GM12875 (cell line): ENCODE measurements at regions not wholly inside any gene's neighbourhood (a gene's known extent, or its start where the extent isn't known, plus 50 kb on each side); places are given as distances from the start of the nearest gene placed in this dataset.
"Not testable (repeated sequence)": the region's sequence is repeated elsewhere in the genome, so short reads cannot be mapped to it uniquely, and the experiment has no call there.

Experiments
- H3K4me3 ChIP-seq: one replicate; pipeline ENCODE4 v1.5.1; 2011; ENCODE audit warnings: low read depth, low read length, control low read depth
- TF ChIP-seq, protein P1 (sequence below): IDR thresholded peaks from 2 replicates; pipeline ENCODE4 v1.5.1; 2011; ENCODE audit warnings: low read depth, mild to moderate bottlenecking, control low read depth, inconsistent platforms, low read length, moderate library complexity, borderline replicate concordance; ENCODE audit not compliant: insufficient read depth

GRCh38 chr13:110045919-110046318 is 259.5 kb upstream of the IRS2 start:
- no peak overlapping the region for H3K4me3 ChIP-seq
- TF ChIP-seq, protein P1, sequence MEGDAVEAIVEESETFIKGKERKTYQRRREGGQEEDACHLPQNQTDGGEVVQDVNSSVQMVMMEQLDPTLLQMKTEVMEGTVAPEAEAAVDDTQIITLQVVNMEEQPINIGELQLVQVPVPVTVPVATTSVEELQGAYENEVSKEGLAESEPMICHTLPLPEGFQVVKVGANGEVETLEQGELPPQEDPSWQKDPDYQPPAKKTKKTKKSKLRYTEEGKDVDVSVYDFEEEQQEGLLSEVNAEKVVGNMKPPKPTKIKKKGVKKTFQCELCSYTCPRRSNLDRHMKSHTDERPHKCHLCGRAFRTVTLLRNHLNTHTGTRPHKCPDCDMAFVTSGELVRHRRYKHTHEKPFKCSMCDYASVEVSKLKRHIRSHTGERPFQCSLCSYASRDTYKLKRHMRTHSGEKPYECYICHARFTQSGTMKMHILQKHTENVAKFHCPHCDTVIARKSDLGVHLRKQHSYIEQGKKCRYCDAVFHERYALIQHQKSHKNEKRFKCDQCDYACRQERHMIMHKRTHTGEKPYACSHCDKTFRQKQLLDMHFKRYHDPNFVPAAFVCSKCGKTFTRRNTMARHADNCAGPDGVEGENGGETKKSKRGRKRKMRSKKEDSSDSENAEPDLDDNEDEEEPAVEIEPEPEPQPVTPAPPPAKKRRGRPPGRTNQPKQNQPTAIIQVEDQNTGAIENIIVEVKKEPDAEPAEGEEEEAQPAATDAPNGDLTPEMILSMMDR, result no peak

- TF ChIP-seq, protein P1, result no peak
- H3K4me3 ChIP-seq, result no peak overlapping the region
Measured at GRCh38 chr13:110045202-110045601, 258.8 kb upstream of the IRS2 start.

GRCh38 chr13:110044551-110045111 is 258.2 kb upstream of the IRS2 start:
- no peak overlapping the region for H3K4me3 ChIP-seq
- TF ChIP-seq, protein P1, result no peak

GRCh38 chr13:110042253-110042950 is 256.0 kb upstream of the IRS2 start:
- no peak overlapping the region for H3K4me3 ChIP-seq
- TF ChIP-seq, protein P1, result no peak

DNA sequence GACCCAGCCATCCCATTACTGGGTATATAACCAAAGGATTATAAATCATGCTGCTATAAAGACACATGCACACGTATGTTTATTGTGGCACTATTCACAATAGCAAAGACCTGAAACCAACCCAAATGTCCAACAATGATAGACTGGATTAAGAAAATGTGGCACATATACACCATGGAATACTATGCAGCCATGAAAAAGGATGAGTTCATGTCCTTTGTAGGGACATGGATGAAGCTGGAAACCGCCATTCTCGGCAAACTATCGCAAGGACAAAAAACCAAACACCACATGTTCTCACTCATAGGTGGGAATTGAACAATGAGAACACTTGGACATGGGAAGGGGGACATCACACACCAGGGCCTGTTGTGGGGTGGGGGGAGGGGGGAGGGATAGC is 255.3 kb upstream of the IRS2 start:
- H3K4me3 ChIP-seq, result not testable (repeated sequence)

- TF ChIP-seq, protein P1, result no peak
- H3K4me3 ChIP-seq, result no peak overlapping the region
Measured at GRCh38 chr13:110037925-110038573, 251.7 kb upstream of the IRS2 start.

- TF ChIP-seq, protein P1, result no peak
Measured at GRCh38 chr13:110036060-110036459, 249.7 kb upstream of the IRS2 start.

More at GRCh38 chr13:110036060-110036459, 249.7 kb upstream of the IRS2 start:
- no peak overlapping the region for H3K4me3 ChIP-seq
